NT2/D1 (cell line): ENCODE measurements at regions not wholly inside any gene's neighbourhood (a gene's known extent, or its start where the extent isn't known, plus 50 kb on each side); places are given as distances from the start of the nearest gene placed in this dataset.

Source experiments
- SUZ12 ChIP-seq: IDR thresholded peaks from 2 replicates; pipeline ENCODE4 v1.6.1; 2011; ENCODE audit not compliant: insufficient read length, insufficient read depth; ENCODE audit errors: extremely low read depth
- YY1 ChIP-seq: IDR thresholded peaks from 2 replicates; pipeline ENCODE4 v1.6.1; 2011; ENCODE audit not compliant: insufficient read length, insufficient read depth
- ZNF274 ChIP-seq: IDR thresholded peaks from 2 replicates; pipeline ENCODE4 v1.6.1; 2011; ENCODE audit warnings: mild to moderate bottlenecking, low read depth, low read length

DNA sequence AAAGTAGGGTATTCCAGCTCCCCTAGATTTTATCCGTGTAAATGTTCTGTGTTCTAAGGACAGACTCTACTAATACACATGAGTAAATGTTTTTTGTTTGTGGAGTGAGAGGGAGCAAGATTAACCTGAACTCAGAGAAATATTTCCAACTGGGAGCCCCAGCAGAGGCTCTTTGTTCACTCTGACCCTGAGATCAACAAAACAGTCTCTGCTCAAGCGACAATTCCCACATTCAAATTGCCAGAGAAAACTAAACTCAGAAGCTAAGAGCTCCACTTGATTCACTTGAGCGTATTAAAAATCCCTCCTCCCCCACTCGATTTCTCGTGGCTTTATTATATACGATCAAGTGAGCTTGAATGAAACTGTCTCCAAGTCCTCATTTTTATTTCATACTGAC lies 413.9 kb upstream of the JARID2 start:
- TF ChIP-seq ZNF274 (no peak), SUZ12 (no peak), YY1 (no peak)
